Suprapubic skin (tissue), 4 donors: ENCODE measurements at regions not wholly inside any gene's neighbourhood (a gene's known extent, or its start where the extent isn't known, plus 50 kb on each side); places are given as distances from the start of the nearest gene placed in this dataset.

Source experiments
- DNase-seq, 2 donors: peaks; one replicate each; pipeline ENCODE4 v3.0.0-alpha.2; 2019; ENCODE audit warnings: low spot score in 2 of 2
- H3K27ac ChIP-seq: fragments of 200-600 bp; sonication (generic); one replicate; pipeline ENCODE4 v1.5.1; 2019
- H3K27me3 ChIP-seq: fragments of 200-600 bp; sonication (generic); one replicate; pipeline ENCODE4 v1.5.1; 2019
- H3K36me3 ChIP-seq: fragments of 200-600 bp; sonication (generic); one replicate; pipeline ENCODE4 v1.5.1; 2019
- H3K4me1 ChIP-seq: fragments of 200-600 bp; sonication (generic); one replicate; pipeline ENCODE4 v1.5.1; 2019
- H3K4me3 ChIP-seq: fragments of 200-600 bp; sonication (generic); one replicate; pipeline ENCODE4 v1.5.1; 2019; ENCODE audit warnings: mild to moderate bottlenecking
- H3K9me3 ChIP-seq: fragments of 200-600 bp; sonication (generic); one replicate; pipeline ENCODE4 v1.5.1; 2019
- EP300 ChIP-seq: sonication (generic); formaldehyde crosslinking; IDR thresholded peaks from one replicate; pipeline ENCODE4 v1.6.1; 2017; ENCODE audit warnings: antibody characterized with exemption
- POLR2A ChIP-seq, 2 donors: fragments of 450-650 bp; IDR thresholded peaks; one replicate each; pipeline ENCODE4 v1.6.1; 2017; ENCODE audit warnings: antibody characterized with exemption in 2 of 2, mild to moderate bottlenecking in 2 of 2, moderate library complexity in 2 of 2
- POLR2AphosphoS5 ChIP-seq, 3 donors: sonication (generic); formaldehyde crosslinking; IDR thresholded peaks; one replicate each; pipeline ENCODE4 v1.6.1; 2017; ENCODE audit warnings: antibody characterized with exemption in 3 of 3
- WGBS: methylation state at CpG from one replicate; pipeline ENCODE4 v1.1.5; 2018; 5-methylcytosine and 5-hydroxymethylcytosine counted together
- TF ChIP-seq, protein P1 (sequence below), 2 donors: fragments of 200-600 bp in 1 of 2; fragments of 450-650 bp in 1 of 2; sonication (generic) in 1 of 2; IDR thresholded peaks; one replicate each; pipeline ENCODE4 v1.5.1; 2016 to 2019; ENCODE audit warnings: antibody characterized with exemption in 2 of 2, mild to moderate bottlenecking in 1 of 2, moderate library complexity in 1 of 2

GRCh38 chr22:47826016-47826415 lies 1063.6 kb downstream of the TBC1D22A start:
- H3K9me3 ChIP-seq = no peaks in the 10 kb centered on the region
- TF ChIP-seq, protein P1, sequence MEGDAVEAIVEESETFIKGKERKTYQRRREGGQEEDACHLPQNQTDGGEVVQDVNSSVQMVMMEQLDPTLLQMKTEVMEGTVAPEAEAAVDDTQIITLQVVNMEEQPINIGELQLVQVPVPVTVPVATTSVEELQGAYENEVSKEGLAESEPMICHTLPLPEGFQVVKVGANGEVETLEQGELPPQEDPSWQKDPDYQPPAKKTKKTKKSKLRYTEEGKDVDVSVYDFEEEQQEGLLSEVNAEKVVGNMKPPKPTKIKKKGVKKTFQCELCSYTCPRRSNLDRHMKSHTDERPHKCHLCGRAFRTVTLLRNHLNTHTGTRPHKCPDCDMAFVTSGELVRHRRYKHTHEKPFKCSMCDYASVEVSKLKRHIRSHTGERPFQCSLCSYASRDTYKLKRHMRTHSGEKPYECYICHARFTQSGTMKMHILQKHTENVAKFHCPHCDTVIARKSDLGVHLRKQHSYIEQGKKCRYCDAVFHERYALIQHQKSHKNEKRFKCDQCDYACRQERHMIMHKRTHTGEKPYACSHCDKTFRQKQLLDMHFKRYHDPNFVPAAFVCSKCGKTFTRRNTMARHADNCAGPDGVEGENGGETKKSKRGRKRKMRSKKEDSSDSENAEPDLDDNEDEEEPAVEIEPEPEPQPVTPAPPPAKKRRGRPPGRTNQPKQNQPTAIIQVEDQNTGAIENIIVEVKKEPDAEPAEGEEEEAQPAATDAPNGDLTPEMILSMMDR (IDR thresholded peaks at IDR 0.05) = no peak
- TF ChIP-seq POLR2AphosphoS5 (IDR thresholded peaks at IDR 0.05) = no peak
- TF ChIP-seq EP300 = no peak
- no peak for TF ChIP-seq POLR2A (IDR thresholded peaks at IDR 0.05)
- no peak overlapping the region for H3K4me3 ChIP-seq
- 71% methylated on average over 6 of the region's 6 CpGs for WGBS
- DNase-seq = no peak
- H3K27ac ChIP-seq = no peak overlapping the region
- no peaks in the 10 kb centered on the region for H3K27me3 ChIP-seq
- no peaks in the 10 kb centered on the region for H3K36me3 ChIP-seq
- H3K4me1 ChIP-seq = no peaks in the 10 kb centered on the region

GRCh38 chr22:47822422-47822821 lies 1060.0 kb downstream of the TBC1D22A start:
- TF ChIP-seq, protein P1 (IDR thresholded peaks at IDR 0.05) = no peak
- TF ChIP-seq EP300 = no peak
- no peak for TF ChIP-seq POLR2A (IDR thresholded peaks at IDR 0.05)
- no peak for TF ChIP-seq POLR2AphosphoS5 (IDR thresholded peaks at IDR 0.05)
- no peak for DNase-seq
- Histone ChIP-seq H3K4me3 (no peak overlapping the region), H3K27me3 (no peaks in the 10 kb centered on the region), H3K4me1 (no peaks in the 10 kb centered on the region), H3K9me3 (no peaks in the 10 kb centered on the region), H3K27ac (no peak overlapping the region), H3K36me3 (no peaks in the 10 kb centered on the region)
- 81% methylated on average over 3 of the region's 3 CpGs for WGBS

GRCh38 chr22:47818496-47818895 lies 1056.0 kb downstream of the TBC1D22A start:
- no peaks in the 10 kb centered on the region for H3K9me3 ChIP-seq
- WGBS = 91% methylated on average over 9 of the region's 9 CpGs
- H3K27ac ChIP-seq = no peak overlapping the region
- H3K36me3 ChIP-seq = no peaks in the 10 kb centered on the region
- TF ChIP-seq, protein P1 (IDR thresholded peaks at IDR 0.05) = no peak
- no peak for TF ChIP-seq POLR2A (IDR thresholded peaks at IDR 0.05)
- no peak for TF ChIP-seq POLR2AphosphoS5 (IDR thresholded peaks at IDR 0.05)
- no peak for TF ChIP-seq EP300
- no peaks in the 10 kb centered on the region for H3K4me1 ChIP-seq
- H3K4me3 ChIP-seq = no peak overlapping the region
- DNase-seq = no peak
- no peaks in the 10 kb centered on the region for H3K27me3 ChIP-seq

GRCh38 chr22:47817380-47817779 lies 1054.9 kb downstream of the TBC1D22A start:
- Histone ChIP-seq H3K27me3 (no peaks in the 10 kb centered on the region), H3K36me3 (no peaks in the 10 kb centered on the region), H3K4me1 (no peaks in the 10 kb centered on the region), H3K27ac (no peak overlapping the region), H3K4me3 (no peak overlapping the region), H3K9me3 (no peaks in the 10 kb centered on the region)
- TF ChIP-seq EP300 (no peak), POLR2A (IDR thresholded peaks at IDR 0.05) (no peak), POLR2AphosphoS5 (IDR thresholded peaks at IDR 0.05) (no peak)
- TF ChIP-seq, protein P1 (IDR thresholded peaks at IDR 0.05) = no peak
- DNase-seq = no peak
- 89% methylated on average over 5 of the region's 5 CpGs for WGBS

DNA sequence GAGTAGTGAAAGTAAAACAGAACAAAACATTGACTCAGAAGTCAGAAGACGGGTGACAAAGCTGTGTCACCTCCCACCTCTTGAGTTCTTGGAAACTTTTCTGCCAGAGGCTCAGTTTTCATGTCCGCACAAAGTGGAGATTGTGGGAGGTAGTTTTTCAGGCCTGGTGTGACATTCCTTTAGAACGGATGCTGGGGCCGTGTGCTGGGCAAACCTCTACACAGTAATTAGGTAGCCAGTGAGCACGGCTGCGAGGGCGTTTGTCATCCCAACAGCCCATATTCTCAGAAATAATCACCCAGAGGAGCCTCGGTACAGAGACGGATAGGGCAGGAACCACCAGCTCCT lies 1054.4 kb downstream of the TBC1D22A start:
- Histone ChIP-seq H3K4me1 (no peaks in the 10 kb centered on the region), H3K36me3 (no peaks in the 10 kb centered on the region), H3K27ac (no peak overlapping the region), H3K27me3 (no peaks in the 10 kb centered on the region), H3K9me3 (no peaks in the 10 kb centered on the region), H3K4me3 (no peak overlapping the region)
- TF ChIP-seq POLR2AphosphoS5 (IDR thresholded peaks at IDR 0.05) = no peak
- no peak for DNase-seq
- WGBS = 87% methylated on average over 8 of the region's 9 CpGs

DNA sequence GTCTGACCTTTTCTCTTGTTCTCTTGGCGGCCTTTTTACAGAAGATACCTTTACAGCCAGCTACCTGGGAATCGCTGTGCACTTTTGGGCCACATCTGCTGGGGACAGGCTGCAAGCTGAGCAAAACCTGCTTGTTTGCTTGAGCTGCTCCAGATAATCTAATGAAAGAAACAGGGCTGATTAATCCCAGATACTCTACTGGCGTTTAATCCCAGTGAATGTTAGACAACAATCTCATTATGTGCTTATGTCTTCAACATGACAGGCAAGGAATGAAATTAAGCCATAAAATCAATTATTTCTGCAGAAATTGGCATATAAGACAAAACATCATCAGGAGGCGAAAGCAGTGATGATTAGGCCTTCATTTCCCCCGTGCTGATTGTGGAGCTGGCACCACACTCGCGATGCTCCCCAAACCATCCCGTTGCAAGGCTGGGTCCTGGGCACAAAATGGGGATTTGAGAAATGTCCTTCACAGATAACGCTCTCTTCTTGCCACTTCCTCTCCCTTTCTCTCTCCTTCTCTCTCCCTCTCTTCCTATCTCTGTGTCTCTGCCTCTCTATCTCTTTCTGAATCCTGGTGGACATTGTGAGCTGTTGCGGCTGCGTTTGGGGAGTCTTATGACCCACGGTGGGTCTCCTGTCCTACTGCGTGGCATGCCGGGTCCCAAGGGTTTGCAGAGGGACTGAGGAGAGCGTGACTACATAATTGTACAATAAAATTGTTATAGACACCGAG lies 1053.8 kb downstream of the TBC1D22A start:
- 85% methylated on average over 16 of the region's 16 CpGs for WGBS
- Histone ChIP-seq H3K4me1 (no peaks in the 10 kb centered on the region), H3K27me3 (no peaks in the 10 kb centered on the region), H3K9me3 (no peaks in the 10 kb centered on the region), H3K27ac (no peak overlapping the region), H3K36me3 (no peaks in the 10 kb centered on the region), H3K4me3 (no peak overlapping the region)
- TF ChIP-seq, protein P1 (IDR thresholded peaks at IDR 0.05) = no peak
- TF ChIP-seq POLR2AphosphoS5 (IDR thresholded peaks at IDR 0.05) (no peak), EP300 (no peak)
- DNase-seq = no peak
